NCI-H2171 (cell line): ENCODE measurements at regions not wholly inside any gene's neighbourhood (a gene's known extent, or its start where the extent isn't known, plus 50 kb on each side); places are given as distances from the start of the nearest gene placed in this dataset.

Experiments
- DNase-seq: peaks from one replicate; lab custom pipeline; 2025; lab: John Stamatoyannopoulos, UW

DNA sequence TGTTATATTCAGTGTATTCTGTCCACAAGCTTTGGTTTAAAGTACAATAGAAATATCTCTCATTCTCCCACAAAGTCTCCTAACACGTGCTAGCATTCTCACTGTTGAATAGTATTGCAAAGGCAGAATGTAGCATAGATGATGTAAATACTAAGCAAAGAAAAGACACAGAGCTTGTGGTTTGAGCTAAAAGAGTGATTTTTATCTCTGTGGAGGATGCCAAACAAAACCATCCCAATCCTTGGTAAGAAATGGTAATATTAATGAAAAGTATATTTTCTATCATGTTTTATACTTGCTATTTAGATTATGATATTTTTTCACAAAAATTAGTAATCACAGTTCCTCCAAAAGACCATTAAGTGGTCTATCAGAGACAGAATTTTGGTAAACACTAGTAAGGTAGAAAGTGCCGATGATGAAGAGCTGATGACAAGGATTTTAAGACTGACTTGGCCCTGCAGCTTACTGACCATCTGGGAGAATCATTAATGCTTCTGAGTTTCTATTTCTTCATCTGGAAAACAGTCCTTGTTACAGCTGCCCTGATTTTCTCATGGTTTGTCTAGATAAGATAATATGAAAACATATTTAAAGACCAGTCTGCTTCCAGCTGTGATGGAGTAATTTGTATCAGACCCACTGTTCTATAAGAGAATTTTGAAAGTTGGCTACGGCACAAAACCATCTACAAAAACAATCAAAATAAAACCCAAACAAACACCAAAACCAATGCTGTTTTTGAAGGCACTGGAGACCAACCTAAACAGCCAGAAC, 510.2 kb downstream of the SPATA31D1 start:
- no peak for DNase-seq

DNA sequence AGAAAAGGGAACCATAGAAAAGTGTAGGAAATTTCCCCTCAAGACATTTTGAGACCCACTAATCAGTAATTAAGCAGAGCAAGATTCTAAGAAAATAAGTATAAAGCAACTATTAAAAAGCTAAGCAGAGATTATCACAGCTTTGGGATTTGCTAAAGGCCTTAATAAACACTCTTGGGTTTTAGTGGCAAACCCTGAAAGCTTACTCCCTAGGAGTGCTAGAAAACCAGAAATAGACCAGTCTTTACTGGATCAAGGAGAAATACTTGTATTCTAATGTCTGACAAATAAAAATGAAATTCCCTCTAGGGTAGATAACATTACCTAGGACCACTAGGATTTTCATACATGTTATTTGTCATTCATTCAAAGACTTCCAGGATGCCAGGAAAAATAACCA, 510.8 kb downstream of the SPATA31D1 start:
- no peak for DNase-seq

DNA sequence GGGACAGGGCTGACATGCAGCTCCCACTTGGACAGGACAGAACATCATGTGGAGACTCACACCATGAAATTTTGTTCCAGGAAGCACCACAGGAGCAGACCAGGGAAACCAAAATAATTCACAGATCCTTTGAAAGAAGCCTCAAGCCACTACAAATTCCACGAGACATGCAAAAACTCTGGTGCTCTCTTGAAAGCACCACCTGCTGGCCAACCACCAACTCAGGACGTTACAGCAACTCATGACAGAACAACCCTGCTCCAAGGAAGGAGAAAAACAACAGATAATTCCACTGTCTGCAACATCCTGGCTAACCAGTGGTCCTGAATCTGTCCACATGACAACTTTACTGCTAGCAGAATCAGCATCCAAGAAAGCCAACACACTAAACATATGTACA, 516.0 kb downstream of the SPATA31D1 start:
- no peak for DNase-seq

DNA sequence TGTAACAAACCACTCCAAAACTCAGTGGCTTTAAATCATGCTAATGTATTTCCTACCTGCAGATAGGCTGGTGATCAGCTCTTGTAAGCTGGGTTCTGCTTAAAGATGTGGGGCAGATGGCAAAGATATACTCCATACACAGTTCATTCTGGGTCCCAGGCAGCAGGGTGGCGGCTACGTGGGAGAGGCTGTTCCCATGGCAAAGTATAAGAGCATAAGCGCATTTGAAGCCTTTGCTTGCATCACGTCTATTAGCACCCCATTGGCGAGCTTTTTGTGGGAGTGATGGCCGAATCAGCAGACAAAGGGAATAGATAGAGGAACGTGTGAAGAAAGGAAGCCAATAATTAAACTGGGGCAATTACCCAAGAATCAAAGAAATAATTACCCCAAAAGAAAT, 523.1 kb downstream of the SPATA31D1 start:
- DNase-seq: no peak

DNA sequence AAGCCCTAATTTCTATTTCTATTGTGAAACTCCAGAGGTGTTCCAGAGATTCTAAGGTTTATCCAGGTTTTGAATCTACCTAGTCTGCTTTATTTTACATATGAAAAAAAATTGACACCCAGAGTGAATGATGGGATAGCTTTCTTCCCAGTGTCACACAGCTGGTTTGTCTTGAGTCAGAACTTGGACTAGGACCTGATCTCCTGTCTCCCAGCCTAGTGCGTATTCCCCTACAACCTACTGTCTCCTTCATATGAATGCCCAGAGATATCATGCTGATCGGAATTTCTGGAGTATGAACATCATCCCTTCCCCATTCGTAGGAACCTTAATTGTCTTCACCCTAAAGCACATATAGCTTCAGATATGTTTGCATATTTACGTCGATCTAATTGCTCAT, 524.2 kb downstream of the SPATA31D1 start:
- no peak for DNase-seq

DNA sequence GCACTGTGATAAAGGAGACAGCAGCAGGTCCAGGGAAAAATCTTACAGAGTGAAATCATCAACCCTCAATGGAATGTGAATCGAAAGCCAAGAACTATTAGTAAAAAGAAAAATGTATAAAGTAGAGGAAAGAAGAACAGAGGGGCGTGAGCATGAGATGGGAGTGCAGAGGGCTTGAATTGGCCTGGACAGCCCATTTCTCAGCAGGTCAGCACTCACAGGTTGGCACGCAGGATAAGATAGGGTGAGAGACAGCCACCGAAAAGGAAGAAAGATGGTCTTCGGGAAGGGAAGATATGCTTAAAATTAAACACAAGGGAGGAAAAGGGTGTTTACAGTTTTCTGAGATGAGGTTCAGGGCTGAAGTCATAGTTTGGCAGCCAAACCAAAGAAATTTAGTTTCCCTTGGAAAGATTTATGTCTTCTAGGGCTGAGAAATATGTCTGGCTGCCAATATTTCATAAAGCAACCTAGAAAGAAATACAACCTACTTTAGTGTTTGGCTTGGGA, 524.7 kb downstream of the SPATA31D1 start:
- DNase-seq: no peak

DNA sequence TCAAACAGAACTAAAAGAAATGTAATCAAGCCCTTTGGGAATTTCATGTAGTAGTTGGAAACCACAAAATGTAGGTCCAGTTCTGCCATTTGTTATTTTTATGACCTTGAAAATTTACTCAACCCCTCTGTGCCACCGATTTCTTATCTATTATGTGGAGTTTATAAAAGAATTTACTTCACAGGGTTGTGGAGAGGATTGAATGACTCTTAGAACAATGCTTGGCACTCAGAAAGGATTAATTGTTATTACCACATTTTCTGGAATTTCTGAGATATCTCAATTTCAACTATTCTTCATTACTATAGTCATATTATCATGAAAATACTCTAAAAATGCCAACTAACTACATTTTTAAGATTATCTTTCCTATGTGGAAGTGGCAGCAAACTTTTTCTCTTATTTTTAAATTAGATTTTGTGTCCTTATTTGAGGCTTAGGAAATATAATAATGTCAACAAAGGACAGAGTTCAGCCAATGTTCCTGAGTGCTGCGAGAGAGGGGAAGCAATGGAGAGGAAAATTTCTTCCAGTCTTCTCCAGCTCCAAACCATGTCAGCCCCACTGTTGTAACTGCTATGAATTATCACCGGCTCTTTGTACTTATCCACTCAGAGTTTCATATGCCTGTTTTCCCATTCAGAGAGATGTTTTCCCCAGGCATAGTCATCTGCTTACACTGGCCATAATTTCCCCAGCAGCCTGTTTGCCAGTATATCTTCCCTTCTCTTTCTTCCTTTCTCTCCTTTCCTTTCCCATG, 525.6 kb downstream of the SPATA31D1 start:
- no peak for DNase-seq

DNA sequence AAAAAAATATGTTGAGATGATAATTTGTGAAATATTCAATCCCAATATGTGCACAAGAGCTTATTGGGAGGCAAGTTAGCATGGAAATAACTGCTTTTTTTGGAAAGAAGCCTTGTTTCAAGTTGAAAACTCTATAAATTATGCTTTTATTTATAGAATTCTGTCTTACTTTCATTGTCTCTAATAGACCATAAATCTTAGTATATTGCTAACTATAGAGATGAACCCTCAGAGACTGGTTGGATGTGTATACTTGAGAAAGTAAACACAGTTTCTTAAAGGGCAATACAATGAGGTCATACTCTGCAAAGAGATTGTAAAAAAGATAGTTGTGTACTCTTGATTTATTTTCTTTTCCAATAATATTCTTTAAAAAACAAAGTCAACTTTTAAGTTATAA, 530.3 kb downstream of the SPATA31D1 start:
- no peak for DNase-seq

DNA sequence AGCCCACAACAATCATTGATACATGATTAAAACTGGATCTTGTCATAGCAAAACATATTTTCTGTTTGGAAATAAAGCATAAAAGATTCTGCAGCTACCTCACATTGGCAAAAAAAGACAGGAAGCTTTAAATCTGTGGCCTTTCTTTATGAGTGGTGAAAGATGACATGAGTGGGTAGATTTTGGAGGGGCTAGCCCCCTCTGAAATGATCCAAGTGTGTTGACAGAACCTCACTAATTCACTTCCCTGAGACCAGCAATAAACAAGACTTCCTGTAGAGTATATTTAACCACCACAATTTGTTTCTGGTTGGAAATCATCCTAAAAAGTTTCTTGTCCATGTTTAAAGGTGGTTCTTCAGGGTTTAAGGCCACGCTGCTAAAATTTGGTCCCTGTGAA, 530.8 kb downstream of the SPATA31D1 start:
- DNase-seq: no peak

DNA sequence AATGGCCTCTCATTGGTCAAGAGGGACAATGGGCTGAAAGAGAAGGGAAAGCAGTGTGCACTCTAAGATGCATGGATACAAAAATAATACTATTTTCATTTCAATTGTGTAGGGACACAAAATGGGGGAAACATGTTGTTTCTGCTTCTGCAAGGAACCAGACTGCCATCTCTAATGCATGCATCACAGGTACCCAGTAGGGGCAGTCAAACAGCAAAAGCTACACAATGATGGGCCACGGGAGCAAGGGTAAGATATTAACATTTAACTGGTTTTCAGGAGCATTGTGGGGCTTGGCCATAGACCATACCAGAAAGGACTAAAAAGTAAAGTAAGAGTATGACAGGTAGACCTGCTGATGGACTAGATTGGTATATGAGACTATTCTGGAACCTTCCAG, 535.8 kb downstream of the SPATA31D1 start:
- no peak for DNase-seq

DNA sequence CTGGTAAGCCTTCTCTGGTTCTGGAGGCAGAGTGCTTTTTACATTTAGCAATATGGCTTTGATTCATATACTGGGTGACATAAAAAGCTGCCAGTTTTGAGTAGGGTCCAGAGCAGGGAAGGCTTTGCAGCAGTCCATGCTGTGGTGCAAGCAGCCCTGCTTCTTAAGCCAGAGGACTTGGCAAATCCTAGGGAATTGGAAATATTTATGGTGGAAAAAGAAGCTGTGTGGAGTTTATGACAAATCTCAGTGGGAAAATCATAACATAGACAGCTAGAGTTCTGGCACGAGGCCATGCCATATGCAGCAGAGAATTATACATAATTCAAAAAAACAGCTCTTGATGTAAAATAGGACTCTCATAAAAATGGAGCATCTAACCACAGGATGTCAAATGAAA, 536.4 kb downstream of the RASEF start:
- DNase-seq: no peak

DNA sequence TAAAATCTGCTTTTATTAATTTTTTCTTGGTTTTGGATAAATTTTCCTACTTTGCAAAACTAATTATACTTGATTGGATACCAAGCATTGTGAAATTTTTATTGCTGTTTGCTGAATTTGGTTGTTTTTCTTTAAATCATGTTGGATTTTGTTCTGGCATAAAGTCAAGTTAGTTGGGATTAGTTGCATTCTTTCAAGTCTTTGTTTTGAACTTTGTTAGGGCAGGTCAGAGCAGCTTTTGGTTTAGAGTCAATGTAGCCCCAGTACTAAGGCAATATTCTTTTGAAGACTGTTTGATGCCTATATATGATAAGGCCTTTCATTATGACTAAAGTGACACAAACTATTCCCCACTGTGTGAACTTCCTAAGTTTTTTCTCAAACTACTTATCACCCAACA, 531.1 kb downstream of the RASEF start:
- DNase-seq: no peak

DNA sequence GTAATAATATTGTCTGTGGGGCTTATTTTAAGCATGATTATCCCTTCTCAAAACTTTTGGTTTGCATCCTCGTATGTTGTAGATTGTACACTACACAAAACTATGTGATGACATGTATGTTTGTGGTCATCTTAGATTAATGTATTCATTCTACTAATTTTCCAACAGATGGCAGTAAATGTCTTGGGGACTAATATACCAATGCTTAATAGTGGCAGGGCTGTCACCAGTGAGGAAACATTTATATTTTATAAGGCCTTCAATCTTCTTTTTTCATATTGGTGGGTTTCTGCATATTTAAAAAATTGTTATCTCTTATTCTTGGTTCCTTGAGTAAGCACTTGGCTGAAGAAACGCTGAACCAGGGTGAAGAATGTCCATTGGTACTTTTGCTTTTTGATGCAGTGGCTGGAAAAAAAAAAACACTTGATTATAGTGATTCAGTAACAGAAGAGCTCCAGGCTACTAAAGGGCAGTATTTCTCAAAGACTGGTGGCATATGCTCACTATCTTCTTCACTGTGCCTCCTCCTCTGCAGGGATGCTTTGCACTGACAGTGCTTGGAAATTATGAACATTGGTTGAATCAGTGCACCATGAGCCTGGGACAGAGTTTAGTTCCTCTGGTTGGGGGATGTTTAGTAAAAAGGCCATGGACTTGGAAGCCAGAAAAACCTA, 530.3 kb downstream of the RASEF start:
- DNase-seq: no peak

DNA sequence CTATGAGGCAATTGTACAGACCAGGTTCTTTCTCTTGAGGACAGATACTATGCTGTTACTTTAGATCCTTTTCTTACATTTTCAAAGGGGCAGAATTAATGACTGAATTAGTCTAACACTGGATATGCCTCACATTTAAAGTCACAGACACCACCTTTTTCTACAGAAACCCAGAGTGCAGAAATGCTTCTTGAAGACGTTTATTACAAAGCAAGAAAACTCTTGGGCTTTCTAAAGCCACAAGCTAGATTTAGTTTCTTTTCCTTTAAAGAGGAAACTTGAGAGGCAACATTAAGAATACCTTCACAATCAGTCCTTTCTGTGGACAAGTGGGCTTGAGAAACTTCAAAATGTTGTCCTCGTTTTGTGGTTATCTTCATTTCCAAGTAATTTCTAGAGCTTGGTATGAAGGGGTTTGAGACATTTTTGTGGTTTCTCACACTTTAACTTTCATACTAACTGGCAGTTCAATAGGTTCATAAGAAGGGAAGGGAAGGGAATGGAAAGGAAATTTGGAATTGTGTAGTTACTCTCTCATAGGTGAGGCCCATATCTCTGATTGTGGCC, 527.4 kb downstream of the RASEF start:
- no peak for DNase-seq

DNA sequence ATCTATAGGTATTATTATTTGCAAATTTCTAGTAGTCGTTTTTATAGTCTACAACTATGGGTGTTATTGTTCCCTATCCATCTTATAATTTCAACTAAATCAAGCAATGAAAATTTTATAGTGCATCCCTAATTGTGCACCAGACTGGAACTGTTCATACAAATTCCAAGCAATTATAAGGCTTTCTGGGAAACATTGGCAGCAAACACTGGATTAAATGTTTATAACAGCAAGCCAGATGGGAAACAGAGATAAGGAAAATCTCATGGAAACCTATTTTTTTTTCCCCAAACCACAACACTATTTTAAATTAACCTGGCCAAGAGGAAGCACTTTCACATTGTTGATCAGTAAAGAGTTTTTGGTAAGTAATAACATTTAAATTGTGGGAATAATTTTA, 524.3 kb downstream of the RASEF start:
- DNase-seq: no peak

DNA sequence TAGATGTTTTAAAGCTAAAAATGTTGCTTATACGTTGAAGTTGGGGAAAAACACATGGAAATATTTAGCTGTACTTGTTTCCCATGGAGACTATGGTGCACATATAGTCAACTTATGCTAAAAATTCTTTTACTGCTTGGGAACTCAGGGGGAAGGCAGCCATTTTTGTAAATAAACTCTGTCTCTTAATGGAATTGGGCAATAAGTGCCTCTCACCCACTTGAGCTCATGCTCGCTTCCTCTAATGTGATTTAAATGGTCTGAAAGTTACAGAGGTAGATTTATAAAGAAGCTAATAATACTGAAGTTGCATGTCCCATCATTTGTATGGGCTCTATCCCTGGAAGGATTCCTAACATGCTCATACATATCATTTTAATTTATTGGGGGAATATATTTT, 523.8 kb downstream of the RASEF start:
- no peak for DNase-seq

DNA sequence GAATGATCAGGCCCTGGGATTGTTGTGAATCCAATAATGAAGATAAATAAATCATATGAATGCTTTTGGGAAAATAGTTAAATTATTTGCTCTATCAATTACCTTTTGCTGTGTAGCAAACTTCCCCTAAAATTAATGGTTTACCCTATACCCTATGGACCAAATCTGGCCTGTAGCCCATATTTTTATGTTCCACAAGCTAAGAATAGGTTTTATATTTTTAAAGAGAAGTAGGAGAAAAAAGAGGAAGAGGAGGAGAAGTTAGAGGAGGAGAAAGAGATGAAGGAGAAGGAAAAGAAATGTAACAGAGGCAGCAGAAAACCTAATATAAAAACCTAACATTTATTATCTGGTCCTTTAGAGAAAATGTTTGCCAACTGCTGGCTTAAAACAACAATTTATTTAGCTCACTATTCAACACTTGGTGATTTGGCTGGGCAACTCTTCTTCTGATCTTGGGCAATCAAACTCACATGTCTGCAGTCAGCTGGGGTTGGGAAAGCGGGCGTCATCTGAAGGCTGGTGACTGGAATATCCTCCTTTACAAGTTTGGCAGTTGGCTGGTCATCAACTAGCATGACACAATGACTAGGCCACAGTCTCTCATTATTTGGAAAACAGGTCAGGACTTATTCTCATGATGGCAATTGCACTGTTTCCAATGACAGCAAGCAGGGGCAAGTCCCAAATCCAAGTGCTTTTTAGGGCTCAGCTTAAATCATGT, 522.9 kb downstream of the RASEF start:
- DNase-seq: no peak

DNA sequence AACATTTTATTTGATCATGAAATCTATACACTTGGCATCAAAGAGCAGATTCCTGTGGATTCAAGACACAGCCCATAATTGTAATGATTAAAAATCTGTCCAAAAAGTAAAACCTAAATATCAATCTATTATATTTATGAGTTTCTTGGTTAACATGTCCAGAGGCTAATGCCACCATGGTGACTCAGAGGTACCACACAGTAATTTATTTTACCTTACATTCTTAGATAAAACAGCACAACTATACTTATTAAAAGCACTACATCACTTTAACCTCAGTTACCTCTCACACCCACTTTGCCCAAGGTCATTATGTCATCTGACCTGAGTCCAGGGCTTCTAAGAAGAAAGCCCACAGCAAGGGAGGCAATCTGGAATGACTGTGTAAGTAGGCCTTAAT, 519.2 kb downstream of the RASEF start:
- no peak for DNase-seq

DNA sequence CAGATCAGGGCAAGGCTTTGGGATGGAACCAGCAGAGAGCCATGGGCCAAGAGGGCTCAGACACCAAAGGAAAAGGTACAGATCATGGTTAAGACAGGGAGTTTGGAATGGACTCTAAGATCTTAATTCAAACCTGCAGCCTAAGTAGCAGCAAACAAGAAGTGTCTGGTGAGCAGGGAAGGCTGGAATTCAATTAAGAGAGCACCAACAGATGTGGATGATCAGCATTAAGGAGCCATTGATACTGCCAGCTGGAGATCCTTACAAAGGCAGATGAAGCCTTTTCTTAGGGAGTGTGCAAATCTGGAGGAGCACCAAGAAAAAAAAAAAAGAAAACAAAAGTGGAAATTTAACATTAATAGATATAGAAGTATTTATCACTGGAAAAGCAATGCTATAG, 516.8 kb downstream of the RASEF start:
- no peak for DNase-seq

DNA sequence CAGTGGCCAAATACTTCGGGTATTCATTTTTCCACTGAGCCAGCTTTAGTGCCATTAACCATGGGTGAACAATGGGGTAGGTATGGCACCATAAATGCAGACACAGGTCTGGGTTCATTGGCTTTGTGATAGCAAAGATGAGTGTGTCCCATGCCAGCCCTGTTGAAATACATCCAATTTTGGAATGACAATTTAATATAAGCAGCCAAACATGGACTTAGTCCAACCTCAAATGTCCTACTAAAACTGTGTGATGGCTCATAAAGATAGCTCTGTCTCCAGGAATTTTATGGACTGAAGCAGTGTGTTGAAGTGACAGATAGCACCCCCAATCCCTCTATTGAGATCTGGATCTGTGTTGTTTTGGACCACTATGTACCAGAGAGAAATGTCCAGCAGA, 514.9 kb downstream of the RASEF start:
- no peak for DNase-seq

DNA sequence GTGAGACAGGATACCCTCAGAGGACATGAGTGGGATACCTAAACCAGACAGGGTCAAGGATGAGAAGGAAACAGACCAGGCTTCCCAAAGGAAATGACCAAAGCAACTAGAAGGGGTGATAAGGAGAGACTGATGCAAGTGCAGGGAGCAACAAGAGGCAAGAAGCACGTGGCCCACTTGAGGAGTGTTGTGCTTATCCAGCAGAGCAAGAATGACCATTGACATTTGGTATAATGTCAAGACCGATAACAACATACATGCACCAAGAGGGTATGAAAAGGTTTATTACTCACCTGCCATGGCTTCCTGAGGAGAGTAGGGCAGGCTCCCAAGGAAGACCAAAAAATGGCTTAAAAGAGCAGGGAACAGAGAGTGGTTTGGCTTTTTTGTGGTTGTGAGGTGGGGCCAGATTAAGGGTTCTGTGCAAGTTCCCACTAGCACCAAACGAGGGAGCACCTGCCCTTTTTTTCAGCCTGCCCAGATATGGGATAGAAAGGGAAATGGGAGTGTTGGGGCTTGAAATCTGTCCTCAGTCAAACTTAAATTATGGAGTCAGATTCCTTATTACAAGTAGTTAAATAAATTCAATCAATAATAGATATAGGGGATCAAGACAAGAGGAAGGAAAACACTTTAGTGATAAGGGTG, 513.6 kb downstream of the RASEF start:
- DNase-seq: no peak
